MM.1S (cell line): ENCODE measurements at regions not wholly inside any gene's neighbourhood (a gene's known extent, or its start where the extent isn't known, plus 50 kb on each side); places are given as distances from the start of the nearest gene placed in this dataset.

Experiments
- EZH2 ChIP-seq: fragments of 300-600 bp; sonication (generic); optimal IDR thresholded peaks from 2 replicates; pipeline ENCODE3; 2017; ENCODE audit warnings: low read depth, mild to moderate bottlenecking, antibody characterized with exemption, low read length, mixed read lengths
- EZH2phosphoT487 ChIP-seq: fragments of 300-600 bp; sonication (generic); IDR thresholded peaks from 2 replicates; pipeline ENCODE4 v1.6.1; 2018; ENCODE audit warnings: antibody characterized with exemption, low read length

GRCh38 chr5:175129121-175129520, 314.9 kb downstream of the DRD1 start:
- TF ChIP-seq EZH2 (no peak), EZH2phosphoT487 (no peak)
